Esophagus muscularis mucosa (tissue), 3 donors: ENCODE measurements at regions not wholly inside any gene's neighbourhood (a gene's known extent, or its start where the extent isn't known, plus 50 kb on each side); places are given as distances from the start of the nearest gene placed in this dataset.

Experiments
- CTCF ChIP-seq, 3 experiments: fragments of 200-600 bp in 2 of 3; fragments of 450-650 bp in 1 of 3; sonication (generic) in 2 of 3; IDR thresholded peaks; one replicate each; pipeline ENCODE4 v1.5.1; 2017 to 2019; ENCODE audit warnings: antibody characterized with exemption in 3 of 3, mild to moderate bottlenecking in 2 of 3, moderate library complexity in 1 of 3
- POLR2AphosphoS5 ChIP-seq, 2 donors: sonication (generic); formaldehyde crosslinking; IDR thresholded peaks; one replicate each; pipeline ENCODE4 v1.6.1; 2017; ENCODE audit warnings: antibody characterized with exemption in 2 of 2

- TF ChIP-seq POLR2AphosphoS5 (IDR thresholded peaks at IDR 0.05) (no peak), CTCF (IDR thresholded peaks at IDR 0.05) (no peak)
These were observed 337.8 kb upstream of the DNAJC19 start for GRCh38 chr3:181327349-181327748.
